GOT3 (cell line): ENCODE measurements at regions not wholly inside any gene's neighbourhood (a gene's known extent, or its start where the extent isn't known, plus 50 kb on each side); places are given as distances from the start of the nearest gene placed in this dataset.
"Not testable (repeated sequence)": the region's sequence is repeated elsewhere in the genome, so short reads cannot be mapped to it uniquely, and the experiment has no call there.

Experiments used
- DNase-seq: peaks from one replicate; lab custom pipeline; 2025; ENCODE audit warnings: mixed read lengths; lab: John Stamatoyannopoulos, UW

DNA sequence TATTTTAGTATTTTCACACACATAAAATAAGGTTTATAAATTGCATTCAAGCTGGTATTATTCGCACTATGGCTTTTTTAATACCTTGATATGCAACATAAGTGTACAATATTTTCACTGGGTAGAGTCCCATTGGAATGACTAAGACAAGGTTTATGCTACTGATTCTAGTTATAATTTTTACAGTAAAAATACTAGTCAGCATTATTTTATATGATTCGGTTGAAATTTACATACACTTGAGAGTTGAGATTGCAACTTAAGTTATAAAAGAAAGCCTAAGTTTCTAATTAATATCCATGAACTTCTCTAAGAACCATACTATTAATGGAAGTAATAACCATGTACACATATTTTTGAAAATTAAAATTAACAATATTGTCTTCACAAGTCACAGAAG lies 723.9 kb upstream of the NR2F2 start:
- no peak for DNase-seq

GRCh38 chr15:95608371-95608770 lies 722.1 kb upstream of the NR2F2 start:
- DNase-seq, result no peak

- no peak for DNase-seq
These were observed 721.4 kb upstream of the NR2F2 start for GRCh38 chr15:95609096-95609495.

DNA sequence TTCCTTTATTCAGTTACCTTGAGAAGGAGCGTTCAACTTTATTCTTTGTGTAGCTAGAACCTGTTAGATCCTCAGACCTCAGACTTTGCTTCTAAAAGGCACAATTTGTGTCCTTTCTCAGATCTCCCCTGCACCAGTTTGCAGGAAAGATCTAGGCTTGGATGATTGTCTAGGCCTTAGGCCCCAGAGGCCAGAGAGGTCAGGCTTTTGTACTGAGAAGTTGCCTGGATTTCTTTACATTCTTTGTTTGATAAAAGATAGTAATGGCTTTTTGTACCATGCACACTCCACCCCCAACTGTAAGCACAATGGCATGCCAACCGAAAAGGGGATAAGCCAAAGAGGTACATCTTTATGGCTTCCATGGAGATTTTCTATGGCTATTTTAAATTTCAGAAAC lies 719.6 kb upstream of the NR2F2 start:
- DNase-seq, result no peak

DNA sequence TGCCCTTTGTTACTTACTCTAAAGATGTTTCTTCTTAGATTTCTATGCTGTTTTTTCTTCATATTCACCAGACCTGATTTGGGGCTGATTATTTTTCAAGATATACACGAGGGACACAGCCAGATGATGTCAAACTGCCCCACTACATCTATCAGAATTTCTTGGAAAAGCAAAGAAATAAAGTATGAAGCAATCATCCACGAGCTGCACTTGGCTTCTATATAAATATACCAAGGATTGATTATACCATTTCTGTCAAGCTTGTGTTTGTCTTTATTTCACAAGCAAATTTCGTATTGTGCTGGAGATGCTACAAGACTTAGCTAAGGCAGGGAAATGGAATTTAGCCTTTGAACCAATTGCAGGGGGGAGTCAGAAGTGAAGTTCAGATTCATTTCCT lies 715.1 kb upstream of the NR2F2 start:
- DNase-seq, result no peak

GRCh38 chr15:95616306-95616705 lies 714.2 kb upstream of the NR2F2 start:
- DNase-seq, result no peak

DNA sequence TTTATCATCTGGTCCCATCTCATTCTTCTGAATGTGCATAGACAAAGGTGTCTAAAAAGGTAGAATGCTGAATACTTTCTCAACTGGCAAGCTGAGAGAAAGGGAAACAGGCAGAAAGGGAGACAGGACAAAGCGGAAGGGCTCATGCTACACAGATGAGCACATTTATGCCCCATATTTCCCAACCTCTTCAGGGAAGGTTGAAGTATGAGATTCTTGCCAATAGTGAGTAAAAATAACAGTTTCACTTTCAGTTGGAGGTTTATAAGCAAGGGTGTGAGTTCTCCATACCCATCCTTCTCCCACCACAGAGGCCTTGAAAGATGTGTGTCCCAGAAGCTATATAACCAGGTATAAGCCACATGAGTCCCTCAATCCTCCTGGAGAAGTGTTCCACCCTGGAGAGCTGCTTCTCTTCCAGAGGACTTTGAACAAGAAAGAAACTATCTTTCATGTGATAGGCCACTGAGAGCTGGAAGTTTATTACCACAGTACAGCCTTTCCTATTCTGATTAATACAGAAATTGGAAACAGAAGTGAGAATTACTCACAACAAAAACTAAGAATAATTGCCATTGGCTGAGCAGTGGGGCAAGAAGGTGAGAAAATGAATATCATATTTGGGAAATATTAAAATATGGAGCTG lies 709.4 kb upstream of the NR2F2 start:
- no peak for DNase-seq

GRCh38 chr15:95622843-95623242 lies 707.7 kb upstream of the NR2F2 start:
- DNase-seq, result no peak

- no peak for DNase-seq
These were observed 706.4 kb upstream of the NR2F2 start for GRCh38 chr15:95624100-95624499.

- no peak for DNase-seq
These were observed 705.7 kb upstream of the NR2F2 start for GRCh38 chr15:95624616-95625361.

DNA sequence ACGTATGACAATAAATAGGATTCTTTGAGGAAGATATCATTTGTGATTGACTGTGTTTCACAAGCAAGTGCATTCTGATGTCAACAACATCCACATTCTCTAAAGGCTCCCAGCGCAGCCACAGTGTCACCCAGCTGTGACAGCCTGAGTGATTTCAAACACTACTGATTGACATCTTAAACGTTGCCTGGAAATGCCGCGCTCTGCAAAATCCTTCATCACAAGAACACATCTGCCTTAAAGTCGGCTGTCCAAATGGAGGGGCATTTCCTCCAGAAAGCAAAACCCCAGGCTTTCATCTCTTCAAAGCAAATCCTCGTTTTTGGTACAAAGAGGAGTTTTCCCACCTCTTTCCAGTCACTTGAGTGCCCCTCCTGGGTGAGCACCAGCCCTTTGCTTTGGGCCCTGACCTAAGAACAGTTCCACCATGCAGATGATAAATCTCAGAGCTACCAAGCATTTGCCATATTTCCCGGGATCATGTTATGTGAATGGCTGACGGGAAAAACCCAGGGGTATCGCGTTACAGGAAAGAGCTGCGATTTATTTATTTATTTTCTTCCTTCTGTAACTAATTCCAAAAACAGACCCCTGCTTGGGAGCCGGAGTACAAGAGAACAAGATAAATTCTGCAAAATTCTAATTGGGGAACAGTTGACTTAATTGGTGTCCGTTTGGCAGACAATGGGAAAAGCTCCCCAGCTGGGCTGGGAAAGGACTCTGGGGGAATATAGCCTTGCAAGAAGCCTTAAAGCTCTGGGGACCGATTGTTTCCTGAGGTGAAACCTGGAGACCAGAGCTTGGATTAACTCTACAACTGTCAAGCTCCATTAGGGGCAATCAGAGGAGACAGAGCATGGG lies 703.8 kb upstream of the NR2F2 start:
- DNase-seq, result no peak

DNA sequence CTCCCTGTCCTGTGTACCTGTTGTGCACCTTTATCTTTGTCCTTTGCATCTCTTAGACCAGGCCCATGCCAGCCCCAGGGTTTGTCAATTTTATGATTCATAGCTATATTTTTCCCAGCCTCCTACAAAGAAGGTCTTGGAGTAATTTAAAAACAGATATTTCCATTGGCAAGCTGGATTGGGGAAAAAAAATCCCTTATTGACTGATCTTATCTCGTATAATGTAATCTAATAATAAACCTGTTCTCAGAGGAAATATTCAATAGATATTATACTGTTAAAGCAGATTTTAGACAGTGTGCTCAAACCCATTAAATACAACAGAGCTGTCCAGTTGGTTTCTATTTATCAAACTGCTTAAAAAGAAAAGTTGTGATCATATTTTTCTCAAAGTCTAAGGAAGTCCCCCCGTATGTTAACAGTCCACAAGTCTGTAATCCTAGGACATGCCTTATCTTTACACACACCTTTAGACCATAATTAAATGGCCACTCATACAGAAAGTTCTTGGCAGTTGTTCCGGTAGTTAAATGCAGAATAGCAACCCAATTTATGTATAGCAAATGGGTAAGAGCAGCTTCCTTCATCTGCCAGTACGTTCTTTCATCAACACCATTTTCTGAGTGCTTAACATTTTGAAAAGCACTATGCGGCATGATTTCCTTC lies 700.9 kb upstream of the NR2F2 start:
- no peak for DNase-seq

DNA sequence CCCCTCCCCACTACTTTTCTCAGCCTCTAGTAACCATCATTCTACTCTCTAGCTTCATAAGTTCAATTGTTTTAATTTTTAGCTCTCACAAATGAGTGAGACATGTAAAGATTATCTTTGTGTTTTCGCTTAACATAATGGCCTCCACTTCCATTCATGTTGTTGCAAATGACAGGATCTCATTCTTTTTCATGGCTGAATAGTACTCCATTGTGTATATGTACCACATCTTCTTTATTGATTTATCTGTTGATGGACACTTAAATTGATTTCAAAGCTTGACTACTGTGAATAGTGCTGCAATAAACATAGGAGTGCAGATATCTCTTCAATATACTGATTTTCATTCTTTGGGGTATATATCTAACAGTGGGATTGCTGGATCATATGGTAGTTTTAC lies 699.8 kb upstream of the NR2F2 start:
- no peak for DNase-seq

DNA sequence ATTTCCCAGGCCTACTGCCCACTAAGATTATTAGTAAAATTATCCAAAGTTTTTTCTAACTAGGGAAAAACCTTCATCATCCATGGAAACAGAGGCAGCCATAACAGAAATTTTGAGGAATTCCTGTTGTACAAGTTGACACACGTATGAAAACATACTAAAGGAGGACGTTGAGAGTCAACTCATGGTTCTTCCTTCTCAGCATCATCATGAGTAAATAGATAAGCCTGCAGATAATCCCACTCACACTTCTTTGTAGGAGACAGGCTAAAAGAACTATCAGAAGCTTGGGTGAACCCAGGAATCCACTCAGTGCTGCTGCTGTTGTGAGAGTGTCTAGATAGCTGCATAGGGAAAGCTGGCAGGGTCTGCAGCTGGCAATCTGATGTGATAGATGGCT lies 694.8 kb upstream of the NR2F2 start:
- no peak for DNase-seq

GRCh38 chr15:95636107-95636506 lies 694.4 kb upstream of the NR2F2 start:
- no peak for DNase-seq

GRCh38 chr15:95637234-95637633 lies 693.3 kb upstream of the NR2F2 start:
- not testable (repeated sequence) for DNase-seq

DNA sequence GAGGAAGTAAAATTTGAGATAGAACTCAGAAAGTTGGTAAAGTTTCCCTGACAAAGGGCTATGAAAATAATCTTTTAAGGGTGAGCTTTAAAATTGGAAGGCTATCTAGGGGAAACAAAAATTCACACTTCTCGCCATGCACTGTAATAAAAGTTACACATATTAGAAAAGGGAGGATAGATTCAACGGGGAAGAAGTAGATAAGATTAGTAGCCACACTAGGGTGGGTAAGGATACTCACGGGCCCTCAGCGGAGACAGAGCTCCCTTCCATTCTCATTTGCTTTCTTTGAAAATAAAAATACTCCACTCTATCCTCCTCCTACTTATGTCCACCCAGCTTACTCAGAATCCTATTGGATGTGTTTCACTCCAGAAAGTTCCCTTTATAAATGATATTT lies 691.3 kb upstream of the NR2F2 start:
- no peak for DNase-seq

GRCh38 chr15:95644100-95644875 lies 686.2 kb upstream of the NR2F2 start:
- no peak for DNase-seq

DNA sequence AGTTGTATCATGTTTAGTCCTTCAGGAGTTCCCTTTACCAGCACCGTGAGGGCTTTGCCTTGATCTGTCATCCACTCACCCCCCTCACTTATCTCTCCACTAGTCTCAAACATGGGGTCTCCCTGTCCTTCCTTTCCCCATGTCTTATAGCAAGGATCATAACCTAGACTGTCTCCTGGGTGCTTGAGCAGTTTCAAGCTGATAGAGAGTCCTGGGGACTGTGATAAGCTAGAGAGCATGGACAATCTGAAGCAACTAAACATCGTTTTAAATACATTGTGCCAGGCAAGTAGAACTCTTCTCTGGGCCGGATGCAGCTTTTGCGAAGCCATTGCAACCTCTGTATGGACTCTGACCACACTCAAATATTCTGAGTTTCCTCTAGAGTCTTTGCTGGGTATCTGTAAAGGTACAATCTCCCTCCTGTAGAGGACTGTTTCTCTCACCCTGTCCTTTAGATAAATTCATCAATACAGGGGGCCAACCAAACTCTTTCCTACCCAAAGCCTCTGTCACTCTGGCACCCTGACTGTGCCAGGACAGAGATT lies 684.6 kb upstream of the NR2F2 start:
- no peak for DNase-seq

DNA sequence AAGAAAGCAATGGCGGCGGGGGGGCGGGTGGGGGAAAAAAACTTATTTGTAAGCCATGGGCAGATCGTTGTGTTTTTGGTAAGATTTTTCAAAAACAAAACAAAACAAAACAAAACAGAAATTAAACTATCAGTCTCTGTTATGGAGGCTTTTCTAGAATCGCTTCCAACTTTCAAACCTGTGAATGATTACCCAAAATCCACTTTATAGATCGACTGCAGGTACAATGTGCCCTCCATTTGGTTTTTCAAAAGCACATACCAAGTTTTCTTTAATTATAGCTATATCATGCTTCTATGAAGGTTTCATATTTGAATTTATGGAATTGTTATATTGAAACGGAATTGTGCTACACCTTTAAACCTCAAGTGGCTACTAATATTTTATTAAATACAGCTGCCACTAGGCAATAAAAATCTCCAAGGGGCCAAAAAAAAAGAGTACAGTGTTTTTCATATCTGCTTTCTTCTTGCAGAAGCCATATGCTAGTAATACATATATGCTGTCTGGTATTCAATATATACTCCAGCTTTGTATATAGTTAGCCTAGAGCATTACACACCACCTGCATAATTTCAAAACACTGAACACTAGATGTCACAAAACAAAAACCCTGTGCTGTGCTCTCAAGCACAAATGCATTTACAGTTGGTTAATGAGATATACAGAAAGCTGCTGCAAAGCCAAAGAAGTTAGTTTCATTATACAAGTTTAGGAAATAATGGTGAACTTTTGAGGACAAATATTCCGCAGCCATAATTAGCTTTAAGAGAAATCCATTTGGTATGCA lies 683.8 kb upstream of the NR2F2 start:
- DNase-seq, result no peak
